Liver (tissue), 8 donors: ENCODE measurements at regions not wholly inside any gene's neighbourhood (a gene's known extent, or its start where the extent isn't known, plus 50 kb on each side); places are given as distances from the start of the nearest gene placed in this dataset.

Source experiments
- DNase-seq: peaks from one replicate; pipeline ENCODE4 v3.0.0-alpha.2; 2017; ENCODE audit warnings: low spot score
- H3K27ac ChIP-seq, 2 donors: one replicate each; pipeline ENCODE4 v1.7.0; 2013; ENCODE audit warnings: inconsistent platforms in 2 of 2, low read length in 2 of 2, control low read depth in 1 of 2, low read depth in 1 of 2, mild to moderate bottlenecking in 1 of 2
- H3K27me3 ChIP-seq, 4 donors: one replicate each; pipeline versions ENCODE4 v1.6.1 to v1.7.0; 2013; ENCODE audit warnings: low read length in 3 of 4, inconsistent platforms in 1 of 4, mild to moderate bottlenecking in 1 of 4, moderate library complexity in 1 of 4; ENCODE audit not compliant: control insufficient read depth in 4 of 4, insufficient read depth in 4 of 4
- H3K36me3 ChIP-seq, 4 donors: one replicate each; pipeline versions ENCODE4 v1.6.1 to v1.7.0; 2013; ENCODE audit warnings: low read length in 3 of 4, mild to moderate bottlenecking in 3 of 4, low read depth in 1 of 4, moderate library complexity in 1 of 4; ENCODE audit not compliant: control insufficient read depth in 4 of 4, insufficient read depth in 3 of 4
- H3K4me1 ChIP-seq, 4 donors: one replicate each; pipeline versions ENCODE4 v1.6.1 to v1.7.0; 2013; ENCODE audit warnings: low read length in 3 of 4, mild to moderate bottlenecking in 3 of 4, moderate library complexity in 1 of 4; ENCODE audit not compliant: control insufficient read depth in 4 of 4, insufficient read depth in 4 of 4
- H3K4me3 ChIP-seq, 3 donors: one replicate each; pipeline versions ENCODE4 v1.6.1 to v1.7.0; 2013; ENCODE audit warnings: low read length in 3 of 3, control low read depth in 1 of 3, low read depth in 1 of 3, mild to moderate bottlenecking in 1 of 3
- H3K9ac ChIP-seq, 2 donors: one replicate each; pipeline ENCODE4 v1.7.0; 2013; ENCODE audit warnings: low read length in 2 of 2, mild to moderate bottlenecking in 2 of 2, moderate library complexity in 2 of 2, control low read depth in 1 of 2, low read depth in 1 of 2
- H3K9me3 ChIP-seq, 4 donors: one replicate each; pipeline versions ENCODE4 v1.6.1 to v1.7.0; 2013; ENCODE audit warnings: low read length in 3 of 4; ENCODE audit not compliant: control insufficient read depth in 4 of 4
- EGR1 ChIP-seq, 2 donors: IDR thresholded peaks; 2 replicates each; pipeline ENCODE4 v1.6.1; 2016 to 2018; ENCODE audit warnings: antibody characterized with exemption in 2 of 2, low read depth in 2 of 2
- FOXA1 ChIP-seq: IDR thresholded peaks from 2 replicates; pipeline ENCODE4 v1.6.1; 2016; ENCODE audit warnings: antibody characterized with exemption
- FOXA2 ChIP-seq: IDR thresholded peaks from 2 replicates; pipeline ENCODE4 v1.6.1; 2016; ENCODE audit warnings: antibody characterized with exemption
- GABPA ChIP-seq, 2 donors: IDR thresholded peaks in 1 of 2; conservative IDR thresholded peaks in 1 of 2; 2 replicates each; pipeline ENCODE4 v1.6.1; 2016; ENCODE audit warnings: antibody characterized with exemption in 2 of 2, mild to moderate bottlenecking in 1 of 2, moderate library complexity in 1 of 2
- HNF4A ChIP-seq, 2 donors: conservative IDR thresholded peaks; 2 replicates each; pipeline ENCODE4 v1.6.1; 2016; ENCODE audit warnings: antibody characterized with exemption in 2 of 2, mild to moderate bottlenecking in 2 of 2
- HNF4G ChIP-seq: IDR thresholded peaks from 2 replicates; pipeline ENCODE4 v1.6.1; 2016; ENCODE audit warnings: antibody characterized with exemption
- JUND ChIP-seq, 2 donors: IDR thresholded peaks; 2 replicates each; pipeline ENCODE4 v1.6.1; 2016; ENCODE audit warnings: antibody characterized with exemption in 2 of 2
- NR2F2 ChIP-seq: IDR thresholded peaks from 2 replicates; pipeline ENCODE4 v1.6.1; 2016; ENCODE audit warnings: antibody characterized with exemption
- RAD21 ChIP-seq, 2 donors: IDR thresholded peaks; 2 replicates each; pipeline ENCODE4 v1.6.1; 2016; ENCODE audit warnings: antibody characterized with exemption in 2 of 2, mild to moderate bottlenecking in 2 of 2
- RXRA ChIP-seq, 2 donors: IDR thresholded peaks; 2 replicates each; pipeline ENCODE4 v1.6.1; 2017 to 2018; ENCODE audit warnings: antibody characterized with exemption in 2 of 2, mild to moderate bottlenecking in 1 of 2
- SP1 ChIP-seq: IDR thresholded peaks from 2 replicates; pipeline ENCODE4 v1.6.1; 2018; ENCODE audit warnings: antibody characterized with exemption, mild to moderate bottlenecking
- TAF1 ChIP-seq: conservative IDR thresholded peaks from 2 replicates; pipeline ENCODE4 v1.6.1; 2016; ENCODE audit warnings: antibody characterized with exemption, mild to moderate bottlenecking
- YY1 ChIP-seq: IDR thresholded peaks from 2 replicates; pipeline ENCODE4 v1.6.1; 2016; ENCODE audit warnings: antibody characterized with exemption, mild to moderate bottlenecking
- WGBS: extraction: QIAGEN DNeasy Blood & Tissue Kit; methylation state at CpG from one replicate; pipeline ENCODE4 v1.1.7; 2013; 5-methylcytosine and 5-hydroxymethylcytosine counted together
- TF ChIP-seq, protein P1 (sequence below): fragments of 150-350 bp; IDR thresholded peaks from 2 replicates; pipeline ENCODE4 v1.5.1; 2017; ENCODE audit warnings: improper control_type of control experiment, low read depth, low read length; ENCODE audit not compliant: missing input control
- TF ChIP-seq, protein P2 (sequence below): IDR thresholded peaks from 2 replicates; pipeline ENCODE4 v1.6.1; 2016; ENCODE audit warnings: antibody characterized with exemption
- TF ChIP-seq, protein P3 (sequence below): IDR thresholded peaks from 2 replicates; pipeline ENCODE4 v1.6.1; 2016; ENCODE audit warnings: antibody characterized with exemption
- TF ChIP-seq, protein P4 (sequence below): IDR thresholded peaks from 2 replicates; pipeline ENCODE4 v1.6.1; 2016; ENCODE audit warnings: antibody characterized with exemption
- TF ChIP-seq, protein P5 (sequence below): IDR thresholded peaks from 2 replicates; pipeline ENCODE4 v1.6.1; 2016; ENCODE audit warnings: antibody characterized with exemption, mild to moderate bottlenecking
- donor health status: healthy.
- donor health status: healthy.
- donor health status: healthy.
- donor health status: healthy.
- donor health status: healthy.

- WGBS: 62% methylated on average over 6 of the region's 6 CpGs
- TF ChIP-seq, protein P1, sequence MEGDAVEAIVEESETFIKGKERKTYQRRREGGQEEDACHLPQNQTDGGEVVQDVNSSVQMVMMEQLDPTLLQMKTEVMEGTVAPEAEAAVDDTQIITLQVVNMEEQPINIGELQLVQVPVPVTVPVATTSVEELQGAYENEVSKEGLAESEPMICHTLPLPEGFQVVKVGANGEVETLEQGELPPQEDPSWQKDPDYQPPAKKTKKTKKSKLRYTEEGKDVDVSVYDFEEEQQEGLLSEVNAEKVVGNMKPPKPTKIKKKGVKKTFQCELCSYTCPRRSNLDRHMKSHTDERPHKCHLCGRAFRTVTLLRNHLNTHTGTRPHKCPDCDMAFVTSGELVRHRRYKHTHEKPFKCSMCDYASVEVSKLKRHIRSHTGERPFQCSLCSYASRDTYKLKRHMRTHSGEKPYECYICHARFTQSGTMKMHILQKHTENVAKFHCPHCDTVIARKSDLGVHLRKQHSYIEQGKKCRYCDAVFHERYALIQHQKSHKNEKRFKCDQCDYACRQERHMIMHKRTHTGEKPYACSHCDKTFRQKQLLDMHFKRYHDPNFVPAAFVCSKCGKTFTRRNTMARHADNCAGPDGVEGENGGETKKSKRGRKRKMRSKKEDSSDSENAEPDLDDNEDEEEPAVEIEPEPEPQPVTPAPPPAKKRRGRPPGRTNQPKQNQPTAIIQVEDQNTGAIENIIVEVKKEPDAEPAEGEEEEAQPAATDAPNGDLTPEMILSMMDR: no peak
- no peak for TF ChIP-seq FOXA1
- TF ChIP-seq, protein P2, sequence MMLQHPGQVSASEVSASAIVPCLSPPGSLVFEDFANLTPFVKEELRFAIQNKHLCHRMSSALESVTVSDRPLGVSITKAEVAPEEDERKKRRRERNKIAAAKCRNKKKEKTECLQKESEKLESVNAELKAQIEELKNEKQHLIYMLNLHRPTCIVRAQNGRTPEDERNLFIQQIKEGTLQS: no peak
- no peak for TF ChIP-seq FOXA2
- no peak for TF ChIP-seq SP1
- TF ChIP-seq GABPA (IDR thresholded peaks at IDR 0.05 in 1 of 2, conservative IDR thresholded peaks at IDR 0.05 in 1 of 2): no peak
- TF ChIP-seq NR2F2: no peak
- TF ChIP-seq JUND (IDR thresholded peaks at IDR 0.05): no peak
- TF ChIP-seq TAF1: no peak
- TF ChIP-seq, protein P3, sequence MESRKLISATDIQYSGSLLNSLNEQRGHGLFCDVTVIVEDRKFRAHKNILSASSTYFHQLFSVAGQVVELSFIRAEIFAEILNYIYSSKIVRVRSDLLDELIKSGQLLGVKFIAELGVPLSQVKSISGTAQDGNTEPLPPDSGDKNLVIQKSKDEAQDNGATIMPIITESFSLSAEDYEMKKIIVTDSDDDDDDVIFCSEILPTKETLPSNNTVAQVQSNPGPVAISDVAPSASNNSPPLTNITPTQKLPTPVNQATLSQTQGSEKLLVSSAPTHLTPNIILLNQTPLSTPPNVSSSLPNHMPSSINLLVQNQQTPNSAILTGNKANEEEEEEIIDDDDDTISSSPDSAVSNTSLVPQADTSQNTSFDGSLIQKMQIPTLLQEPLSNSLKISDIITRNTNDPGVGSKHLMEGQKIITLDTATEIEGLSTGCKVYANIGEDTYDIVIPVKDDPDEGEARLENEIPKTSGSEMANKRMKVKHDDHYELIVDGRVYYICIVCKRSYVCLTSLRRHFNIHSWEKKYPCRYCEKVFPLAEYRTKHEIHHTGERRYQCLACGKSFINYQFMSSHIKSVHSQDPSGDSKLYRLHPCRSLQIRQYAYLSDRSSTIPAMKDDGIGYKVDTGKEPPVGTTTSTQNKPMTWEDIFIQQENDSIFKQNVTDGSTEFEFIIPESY: no peak
- TF ChIP-seq EGR1 (IDR thresholded peaks at IDR 0.05; ENCODE audit: low read depth in 2 of 2): no peak
- TF ChIP-seq RAD21 (IDR thresholded peaks at IDR 0.05): no peak
- no peak for TF ChIP-seq RXRA (IDR thresholded peaks at IDR 0.05)
- no peak for TF ChIP-seq HNF4G
- no peak for TF ChIP-seq YY1
- no peak for DNase-seq
- Histone ChIP-seq H3K9ac (no peak overlapping the region), H3K27me3 (peaks cover 0 to 6% (median 2%) of the 10 kb centered on the region in 4 donors), H3K36me3 (no peaks in the 10 kb centered on the region), H3K27ac (no peak overlapping the region), H3K4me1 (no peaks in the 10 kb centered on the region), H3K4me3 (no peak overlapping the region), H3K9me3 (peaks cover 0 to 3% (median 0%) of the 10 kb centered on the region in 4 donors)
Measured at GRCh38 chr17:73895157-73895556, 250.9 kb upstream of the SDK2 start.

GRCh38 chr17:73896966-73897365, 252.7 kb upstream of the SDK2 start:
- TF ChIP-seq, protein P3: no peak
- TF ChIP-seq, protein P1: no peak
- TF ChIP-seq JUND (IDR thresholded peaks at IDR 0.05) (no peak), NR2F2 (no peak), FOXA1 (no peak), HNF4A (conservative IDR thresholded peaks at IDR 0.05) (no peak), GABPA (IDR thresholded peaks at IDR 0.05 in 1 of 2, conservative IDR thresholded peaks at IDR 0.05 in 1 of 2) (no peak), HNF4G (no peak), TAF1 (no peak), YY1 (no peak), EGR1 (IDR thresholded peaks at IDR 0.05; ENCODE audit: low read depth in 2 of 2) (no peak), RXRA (IDR thresholded peaks at IDR 0.05) (no peak), FOXA2 (no peak), SP1 (no peak), RAD21 (IDR thresholded peaks at IDR 0.05) (no peak)
- TF ChIP-seq, protein P4, sequence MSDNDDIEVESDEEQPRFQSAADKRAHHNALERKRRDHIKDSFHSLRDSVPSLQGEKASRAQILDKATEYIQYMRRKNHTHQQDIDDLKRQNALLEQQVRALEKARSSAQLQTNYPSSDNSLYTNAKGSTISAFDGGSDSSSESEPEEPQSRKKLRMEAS: no peak
- TF ChIP-seq, protein P5, sequence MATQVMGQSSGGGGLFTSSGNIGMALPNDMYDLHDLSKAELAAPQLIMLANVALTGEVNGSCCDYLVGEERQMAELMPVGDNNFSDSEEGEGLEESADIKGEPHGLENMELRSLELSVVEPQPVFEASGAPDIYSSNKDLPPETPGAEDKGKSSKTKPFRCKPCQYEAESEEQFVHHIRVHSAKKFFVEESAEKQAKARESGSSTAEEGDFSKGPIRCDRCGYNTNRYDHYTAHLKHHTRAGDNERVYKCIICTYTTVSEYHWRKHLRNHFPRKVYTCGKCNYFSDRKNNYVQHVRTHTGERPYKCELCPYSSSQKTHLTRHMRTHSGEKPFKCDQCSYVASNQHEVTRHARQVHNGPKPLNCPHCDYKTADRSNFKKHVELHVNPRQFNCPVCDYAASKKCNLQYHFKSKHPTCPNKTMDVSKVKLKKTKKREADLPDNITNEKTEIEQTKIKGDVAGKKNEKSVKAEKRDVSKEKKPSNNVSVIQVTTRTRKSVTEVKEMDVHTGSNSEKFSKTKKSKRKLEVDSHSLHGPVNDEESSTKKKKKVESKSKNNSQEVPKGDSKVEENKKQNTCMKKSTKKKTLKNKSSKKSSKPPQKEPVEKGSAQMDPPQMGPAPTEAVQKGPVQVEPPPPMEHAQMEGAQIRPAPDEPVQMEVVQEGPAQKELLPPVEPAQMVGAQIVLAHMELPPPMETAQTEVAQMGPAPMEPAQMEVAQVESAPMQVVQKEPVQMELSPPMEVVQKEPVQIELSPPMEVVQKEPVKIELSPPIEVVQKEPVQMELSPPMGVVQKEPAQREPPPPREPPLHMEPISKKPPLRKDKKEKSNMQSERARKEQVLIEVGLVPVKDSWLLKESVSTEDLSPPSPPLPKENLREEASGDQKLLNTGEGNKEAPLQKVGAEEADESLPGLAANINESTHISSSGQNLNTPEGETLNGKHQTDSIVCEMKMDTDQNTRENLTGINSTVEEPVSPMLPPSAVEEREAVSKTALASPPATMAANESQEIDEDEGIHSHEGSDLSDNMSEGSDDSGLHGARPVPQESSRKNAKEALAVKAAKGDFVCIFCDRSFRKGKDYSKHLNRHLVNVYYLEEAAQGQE: no peak
- TF ChIP-seq, protein P2: no peak
- Histone ChIP-seq H3K4me1 (peaks cover 0 to 3% (median 0%) of the 10 kb centered on the region in 4 donors), H3K9me3 (peaks cover 0 to 3% (median 0%) of the 10 kb centered on the region in 4 donors), H3K27me3 (peaks cover 0 to 13% (median 6%) of the 10 kb centered on the region in 4 donors), H3K4me3 (no peak overlapping the region), H3K9ac (no peak overlapping the region), H3K27ac (no peak overlapping the region), H3K36me3 (no peaks in the 10 kb centered on the region)
- no peak for DNase-seq
- WGBS: 74% methylated on average over 4 of the region's 4 CpGs
